NCI-H1417 (cell line): ENCODE measurements at regions not wholly inside any gene's neighbourhood (a gene's known extent, or its start where the extent isn't known, plus 50 kb on each side); places are given as distances from the start of the nearest gene placed in this dataset.

ENCODE experiments used
- DNase-seq, 3 experiments: peaks; one replicate each; lab custom pipeline; 2025; lab: John Stamatoyannopoulos, UW

DNA sequence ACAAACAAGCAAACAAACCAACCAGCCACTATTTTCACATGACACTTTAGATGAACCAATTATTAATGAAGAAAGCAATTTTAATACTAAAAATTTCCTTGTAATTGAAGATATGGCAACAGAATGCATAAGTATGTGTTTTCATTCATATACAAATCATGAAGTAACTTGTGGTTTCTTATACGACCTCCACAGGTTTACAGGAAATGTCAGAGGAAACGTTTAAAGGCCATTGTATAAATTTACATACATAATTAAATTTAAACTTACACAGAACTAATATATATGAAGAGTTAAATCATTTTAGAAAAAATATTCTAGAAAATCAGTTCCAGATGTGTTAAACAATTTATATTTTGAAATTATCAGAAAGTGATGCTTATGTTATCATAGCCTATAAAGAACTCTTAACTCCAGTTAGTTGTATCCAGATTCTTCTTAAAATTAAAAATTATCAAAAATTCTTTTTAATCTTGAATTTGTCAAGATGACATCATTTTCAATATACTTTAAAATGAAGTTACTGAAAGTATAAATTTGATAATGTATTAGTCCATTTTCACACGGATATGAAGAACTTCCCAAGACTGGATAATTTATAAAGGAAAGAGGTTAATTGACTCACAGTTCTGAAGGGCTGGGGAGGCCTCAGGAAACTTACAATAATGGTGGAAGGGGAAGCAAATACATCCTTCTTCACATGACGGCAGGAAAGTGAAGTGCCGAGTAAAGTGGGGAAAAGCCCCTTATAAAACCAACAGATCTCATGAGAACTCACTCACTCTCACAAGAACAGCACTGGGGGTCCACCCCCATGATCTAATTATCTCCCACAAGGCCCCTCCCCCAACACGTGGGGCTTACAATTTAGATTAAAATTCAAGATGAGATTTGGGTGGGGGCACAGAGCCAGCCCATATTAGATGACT lies 192.0 kb downstream of the PIK3R1 start:
- DNase-seq, result no peak

DNA sequence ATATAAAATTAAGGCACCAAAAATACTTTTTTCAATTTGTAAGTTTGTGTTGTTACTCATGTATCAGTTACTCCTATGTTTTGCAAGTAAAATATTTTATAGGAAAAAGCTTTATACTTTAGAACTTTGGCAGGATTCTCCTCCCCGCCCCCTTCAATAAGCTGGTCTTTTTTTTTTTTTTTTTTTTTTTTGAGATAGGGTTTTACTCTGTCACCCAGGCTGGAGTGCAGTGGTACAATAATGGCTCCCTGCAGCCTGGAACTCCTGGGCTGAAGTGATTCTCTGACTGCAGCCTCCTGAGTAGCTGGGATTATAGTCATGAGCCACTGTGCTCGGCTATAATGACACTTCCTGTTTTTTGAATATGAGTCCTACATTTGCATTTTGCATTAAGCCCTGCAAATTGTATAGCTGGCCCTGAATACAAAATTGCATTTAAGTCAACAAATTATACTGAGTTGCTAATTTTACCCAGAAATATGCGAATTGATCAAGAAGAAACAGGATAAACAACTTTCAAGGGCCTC lies 192.9 kb downstream of the PIK3R1 start:
- DNase-seq, result no peak

DNA sequence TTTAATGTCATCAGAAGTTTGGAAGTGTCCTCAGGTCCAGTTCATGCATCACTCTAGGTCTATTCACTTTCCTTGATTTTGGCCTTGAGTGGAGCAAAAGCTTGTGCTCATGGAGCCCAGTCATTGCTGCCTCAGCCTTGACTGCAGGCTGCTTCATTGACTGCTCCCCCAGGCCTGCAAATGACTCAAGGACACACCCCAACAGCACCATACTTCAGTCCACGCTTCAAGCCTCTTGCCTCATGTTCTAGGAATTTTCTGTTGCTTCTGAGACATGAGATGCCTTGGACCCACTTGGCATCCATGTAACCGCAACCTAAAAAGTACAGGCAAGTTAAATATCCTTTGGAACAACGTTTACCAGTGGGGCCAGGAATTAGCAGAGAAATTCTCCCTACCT lies 193.7 kb downstream of the PIK3R1 start:
- DNase-seq, result no peak

DNA sequence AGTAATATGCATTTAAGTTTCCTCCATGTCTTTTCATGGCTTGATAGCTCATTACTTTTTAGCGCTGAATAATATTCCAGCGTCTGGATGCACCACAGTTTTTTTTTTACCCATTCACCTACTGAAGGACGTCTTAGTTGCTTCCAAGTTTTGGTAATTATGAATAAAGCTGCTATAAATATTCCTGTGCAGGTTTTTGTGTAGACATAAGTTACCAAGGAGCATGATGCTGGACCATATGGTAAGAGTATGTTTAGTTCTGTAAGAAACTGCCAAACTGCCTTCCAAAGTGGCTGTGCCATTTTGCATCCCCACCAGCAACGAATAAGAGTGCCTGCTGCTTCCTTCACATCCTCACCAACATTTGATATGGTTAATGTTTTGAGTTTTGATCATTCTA lies 195.6 kb downstream of the PIK3R1 start:
- DNase-seq, result no peak

DNA sequence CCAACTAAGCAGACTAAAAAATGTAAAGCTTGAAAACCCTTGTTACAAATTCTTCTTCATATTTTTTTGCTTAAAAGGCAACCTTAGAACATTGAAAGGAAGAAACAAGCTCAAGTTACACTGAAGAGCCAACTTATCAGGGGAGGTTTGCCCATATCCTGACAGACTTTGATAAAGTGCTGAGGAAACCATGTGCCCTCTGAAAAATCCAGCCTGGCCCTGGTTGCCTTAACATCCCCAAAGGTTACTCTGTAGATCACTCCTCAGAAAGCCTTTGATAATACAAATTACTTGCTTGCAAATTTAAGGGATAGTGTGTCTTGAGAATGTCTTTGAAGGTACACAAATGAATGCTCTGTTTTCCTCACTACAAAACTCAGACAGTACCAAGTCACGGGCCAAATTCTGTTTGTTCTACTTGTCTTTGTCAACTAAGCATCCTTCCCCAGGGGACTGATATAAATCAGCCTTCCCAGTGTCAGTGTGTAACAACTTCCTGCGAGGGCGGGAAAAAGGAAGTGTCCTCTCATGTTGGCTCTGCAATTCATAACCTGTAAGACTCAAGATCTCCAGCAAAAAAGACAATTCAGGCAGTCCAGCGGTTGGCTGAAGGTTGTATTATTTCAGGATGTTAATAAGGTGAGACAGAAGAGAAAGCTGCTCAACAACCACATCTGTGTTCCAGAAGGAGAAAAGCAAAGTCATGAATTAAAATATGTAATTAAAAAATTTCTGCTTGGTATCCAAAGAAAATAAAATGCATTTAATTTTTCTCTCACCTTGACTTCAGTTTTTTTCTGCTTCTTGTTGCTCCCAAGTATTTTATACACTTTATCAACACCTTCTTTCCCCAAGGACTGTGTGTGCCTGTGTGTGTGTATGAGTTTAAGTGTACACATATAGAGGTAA lies 199.9 kb downstream of the PIK3R1 start:
- DNase-seq, result peak in 2 of 3 experiments; percentile 9 to 61

DNA sequence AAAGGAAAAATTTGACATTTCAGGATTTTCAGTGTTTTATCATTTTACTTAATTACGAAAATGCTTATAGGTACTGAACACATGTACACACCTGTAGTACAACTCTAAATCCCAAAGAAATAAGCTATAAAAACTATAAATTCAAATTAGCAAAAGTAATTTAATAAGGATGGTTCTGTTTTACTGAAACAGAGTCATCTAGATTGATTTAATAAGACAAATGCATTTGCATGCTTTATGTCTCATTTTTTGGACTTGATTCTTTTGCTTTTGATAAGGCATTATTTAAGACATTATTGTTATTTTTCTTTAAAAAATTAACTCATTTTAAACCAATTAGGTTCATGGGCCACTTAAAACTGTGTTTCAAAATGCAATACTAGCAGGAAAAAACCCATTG lies 201.2 kb downstream of the PIK3R1 start:
- DNase-seq, result no peak

DNA sequence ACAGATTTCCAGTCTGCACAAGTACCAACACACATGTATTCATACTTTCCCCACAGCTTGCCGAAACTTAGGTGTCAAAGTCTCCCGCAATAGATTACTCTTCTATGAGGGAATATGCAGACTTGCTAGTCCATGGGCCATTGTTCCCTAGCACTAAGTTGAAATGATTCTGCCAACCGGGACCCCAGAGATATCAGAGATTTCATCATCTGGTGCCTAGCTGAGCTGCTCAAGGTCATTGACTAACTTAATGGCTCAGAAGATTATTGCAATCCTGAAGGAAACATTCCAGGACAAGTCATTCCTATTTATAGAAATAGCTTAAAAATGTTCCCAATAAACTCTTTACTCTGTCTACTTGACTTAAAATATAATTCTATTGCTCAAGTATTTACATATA lies 202.6 kb downstream of the PIK3R1 start:
- no peak for DNase-seq

DNA sequence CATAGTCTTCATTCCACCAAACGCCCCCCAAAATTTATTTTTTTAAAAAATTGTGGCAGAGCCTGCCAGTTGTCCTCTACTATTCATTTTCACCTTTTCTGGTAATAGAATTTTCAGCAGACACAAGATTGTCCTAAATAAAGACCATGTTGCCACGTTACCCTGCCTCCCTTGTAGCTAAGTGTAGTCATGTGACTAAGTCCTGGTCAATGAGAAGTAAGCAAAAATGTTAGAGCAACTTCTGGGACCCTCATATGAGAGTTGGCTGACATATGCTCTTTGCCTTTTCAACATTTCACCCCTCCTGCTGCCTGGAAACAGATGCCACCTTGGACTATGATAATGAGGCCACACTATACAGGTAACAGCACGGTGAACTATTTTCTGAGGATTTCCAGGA lies 203.1 kb downstream of the PIK3R1 start:
- no peak for DNase-seq

DNA sequence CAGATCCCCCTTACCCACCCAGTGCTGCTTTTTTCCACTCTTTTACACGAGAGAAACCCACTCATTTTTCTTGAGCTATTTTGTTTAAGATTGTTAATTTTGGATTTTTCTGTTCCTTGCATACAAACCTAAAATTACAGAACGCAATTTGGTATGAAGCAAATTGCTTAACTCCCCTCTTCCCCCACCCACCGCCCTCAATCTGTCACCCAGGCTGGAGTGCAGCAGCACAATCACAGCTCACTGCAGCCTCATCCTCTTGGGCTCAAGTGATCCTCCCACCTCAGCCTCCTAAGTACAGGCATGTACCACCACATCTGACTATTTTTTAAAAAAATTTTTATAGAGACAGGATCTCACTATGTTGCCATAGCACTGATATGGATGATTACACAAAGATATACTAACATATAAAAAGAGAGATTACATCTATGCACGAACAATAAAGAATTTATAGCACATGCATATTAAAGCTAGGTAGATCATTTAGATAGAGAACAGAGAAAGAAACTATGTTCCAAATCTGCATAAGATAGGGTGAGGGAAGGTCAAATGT lies 203.6 kb downstream of the PIK3R1 start:
- DNase-seq, result no peak

DNA sequence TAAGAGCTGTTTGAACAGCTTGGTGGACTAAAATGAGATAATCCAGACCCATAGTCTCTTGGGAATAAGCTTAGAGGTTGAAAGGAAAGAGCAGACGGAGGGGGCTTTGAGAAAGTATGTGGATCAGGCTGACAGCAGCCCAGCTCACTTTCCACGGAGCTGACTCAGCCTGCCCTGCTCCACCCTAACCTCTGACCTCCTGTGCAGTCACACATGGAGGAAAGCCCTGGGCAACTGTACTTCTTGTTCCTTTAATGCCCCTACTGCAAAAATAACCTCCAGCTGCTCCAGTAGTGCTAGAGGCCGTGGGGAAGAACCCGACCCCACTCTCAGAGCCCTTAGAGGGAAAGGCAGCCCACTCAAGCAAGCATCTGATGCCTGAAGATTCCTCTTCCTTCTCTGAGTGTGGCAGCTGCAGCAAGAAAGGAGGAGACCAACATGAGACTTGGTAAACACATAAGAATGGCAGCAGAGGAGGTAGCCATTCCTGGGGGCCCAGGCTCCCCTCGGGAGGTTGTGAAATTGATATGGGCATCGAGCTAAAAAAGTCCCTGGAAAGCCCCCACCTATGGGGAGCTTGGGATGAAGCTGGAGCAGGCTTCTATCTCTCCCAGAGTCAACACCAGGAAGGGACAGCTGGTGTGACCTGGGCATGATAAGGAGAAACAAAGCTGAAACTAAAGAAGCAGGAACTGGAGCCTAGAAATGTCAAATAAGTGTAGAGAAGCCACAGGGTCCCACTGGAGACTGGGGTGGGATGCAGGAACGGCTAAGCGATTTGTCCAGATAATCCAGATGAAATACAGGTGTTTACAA lies 204.3 kb downstream of the PIK3R1 start:
- DNase-seq, result no peak

DNA sequence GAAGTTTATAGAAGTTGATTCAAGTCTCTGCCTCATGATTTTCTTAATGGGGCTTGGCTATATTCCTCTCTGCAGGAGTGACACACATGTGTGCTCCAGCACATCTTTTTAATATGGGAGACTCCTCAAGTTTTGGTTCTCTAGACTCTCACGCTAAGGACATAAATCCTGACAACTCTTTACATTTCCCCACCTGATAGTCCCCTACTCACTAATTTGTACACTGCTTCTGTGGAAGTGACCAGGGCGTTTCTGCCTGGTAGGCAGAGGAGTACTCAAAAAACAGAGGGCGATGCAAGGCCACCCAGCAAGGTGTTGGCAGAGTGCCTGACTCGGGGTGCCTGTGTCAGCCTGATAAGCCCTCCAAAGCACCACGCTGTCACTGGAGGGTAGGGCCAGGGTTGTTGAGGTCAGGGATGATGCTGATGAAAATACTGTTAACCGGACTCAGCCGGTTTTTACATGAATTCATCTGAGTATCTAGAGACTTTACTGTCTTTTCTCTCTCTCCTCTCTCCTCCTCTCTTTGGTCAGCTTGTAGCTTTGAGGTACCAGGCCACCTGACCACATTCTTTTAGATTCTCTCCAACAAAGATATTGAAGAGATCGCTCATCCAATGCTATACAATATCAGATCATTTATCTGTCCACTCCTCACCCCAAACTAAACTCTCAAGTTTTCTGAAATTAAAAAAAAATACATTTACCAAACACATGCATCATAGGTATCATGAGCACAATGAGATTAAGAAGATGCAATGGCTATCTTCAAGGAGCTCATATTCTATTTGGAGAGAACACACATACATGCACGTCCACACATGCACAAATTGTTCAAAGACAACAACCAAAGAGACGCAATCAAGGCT lies 205.2 kb downstream of the PIK3R1 start:
- DNase-seq, result no peak

DNA sequence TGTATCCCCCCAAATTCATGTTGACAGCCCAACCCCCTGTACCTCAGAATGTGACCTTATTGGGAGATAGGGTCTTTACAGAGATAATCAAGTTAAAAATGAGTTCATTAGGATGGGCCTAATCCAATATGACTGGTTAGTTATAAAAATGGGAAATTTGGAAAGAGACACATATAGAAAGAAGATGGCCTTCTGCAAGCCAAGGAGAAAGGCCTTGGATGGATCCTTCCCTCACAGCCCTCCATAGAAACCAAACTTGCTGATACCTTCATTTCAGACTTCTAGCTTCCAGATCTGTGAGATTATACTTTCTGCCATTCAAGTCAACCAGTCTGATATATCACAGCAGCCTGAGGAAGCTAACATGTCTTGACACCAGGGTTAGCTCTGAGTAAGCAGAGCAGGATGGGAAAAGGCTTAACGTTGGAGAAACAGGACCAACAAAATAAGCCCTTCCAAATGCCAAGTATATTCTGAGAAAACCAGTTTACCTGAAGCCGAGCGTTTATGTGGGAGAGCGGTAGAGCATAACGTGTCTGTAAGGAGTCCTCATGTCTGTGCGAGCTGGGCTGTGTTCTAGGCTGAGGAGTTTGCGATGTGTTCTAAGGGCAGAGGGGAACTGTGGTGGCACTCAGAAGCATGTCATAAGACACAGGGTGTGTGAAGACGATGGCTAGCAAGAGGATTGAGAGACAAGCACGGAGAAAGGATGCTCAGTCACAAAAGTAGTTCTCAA lies 206.1 kb downstream of the PIK3R1 start:
- DNase-seq, result no peak

DNA sequence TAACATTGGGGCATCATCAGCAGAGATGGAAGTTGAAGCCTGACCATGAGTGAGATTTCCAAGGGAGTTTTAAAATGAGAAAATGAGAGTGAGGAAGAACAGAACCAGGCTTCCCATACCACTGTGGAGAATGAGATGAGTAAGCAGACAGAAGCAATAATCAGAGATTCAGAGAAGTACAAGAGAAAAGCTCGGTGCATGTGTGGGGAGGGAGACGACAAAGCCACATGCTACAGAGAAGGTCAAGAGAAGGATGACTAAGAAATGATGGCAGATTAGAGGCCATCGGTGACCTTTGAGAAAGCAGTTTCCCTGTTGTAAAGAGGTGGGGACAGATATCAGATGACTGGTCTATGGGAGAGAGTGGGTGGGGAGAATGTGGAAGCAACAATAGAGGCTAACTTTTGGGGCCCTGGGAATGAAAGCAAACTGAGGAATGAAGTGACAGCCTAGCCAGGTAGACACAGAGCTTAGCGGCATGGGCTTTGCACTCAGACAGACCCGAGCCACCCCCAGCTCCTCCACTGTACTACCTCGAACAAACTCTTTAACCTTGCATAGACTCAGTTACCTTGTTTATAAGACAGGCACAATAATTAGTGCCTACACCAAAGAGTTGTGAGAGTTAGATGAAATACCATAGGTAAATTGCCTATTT lies 207.7 kb downstream of the PIK3R1 start:
- no peak for DNase-seq

DNA sequence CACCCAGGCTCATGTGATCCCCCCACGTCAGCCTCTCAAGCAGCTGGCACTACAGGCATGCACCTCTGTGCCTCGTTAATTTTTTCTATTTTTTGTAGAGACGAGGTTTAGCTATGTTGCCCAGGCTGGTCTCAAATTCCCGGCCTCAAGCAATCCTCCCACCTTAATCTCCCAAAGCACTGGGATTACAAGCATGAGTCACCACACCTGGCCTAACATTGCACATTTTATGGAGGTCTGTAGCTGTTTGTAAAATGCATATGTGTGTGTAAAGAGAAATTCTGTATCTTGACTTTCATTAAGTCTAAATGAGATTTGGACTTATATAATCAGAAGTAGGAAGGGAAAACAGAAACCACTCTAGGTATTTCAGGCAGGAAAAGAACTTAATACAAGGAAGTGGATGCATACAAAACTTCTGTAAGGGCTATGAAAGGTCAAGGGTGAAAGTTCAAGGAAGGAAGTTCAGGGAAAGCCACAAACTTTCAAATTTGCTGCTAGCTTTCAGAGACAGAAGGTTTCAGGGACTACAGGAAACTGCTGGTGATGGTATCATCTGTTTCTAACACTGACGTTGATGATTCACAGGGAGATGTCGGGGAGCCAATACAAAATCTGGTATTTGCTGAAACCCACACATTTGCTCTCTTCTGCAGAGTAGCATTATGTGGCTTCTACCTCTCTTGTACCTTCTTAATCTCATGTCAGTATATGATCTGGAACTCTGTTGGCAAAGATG lies 209.4 kb downstream of the PIK3R1 start:
- no peak for DNase-seq

DNA sequence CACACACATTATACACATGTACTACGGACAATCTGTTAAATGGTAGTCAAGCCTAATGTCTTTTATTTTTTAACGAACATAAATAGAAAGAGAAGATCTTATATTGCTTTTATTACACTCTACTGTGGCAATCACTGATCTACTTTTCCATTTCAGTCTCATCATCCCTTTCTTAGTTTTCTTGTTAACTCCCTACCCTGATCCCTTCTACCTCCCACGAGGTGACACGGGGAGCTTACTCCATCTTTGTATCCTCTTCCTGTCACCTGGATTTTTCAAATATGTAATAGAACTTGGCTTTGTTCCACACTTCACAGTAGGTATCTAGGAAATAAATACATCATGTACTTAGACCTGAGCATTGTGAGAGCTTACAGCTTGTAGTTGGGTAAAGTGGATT lies 211.0 kb downstream of the PIK3R1 start:
- DNase-seq, result peak in 1 of 3 experiments; percentile 1

DNA sequence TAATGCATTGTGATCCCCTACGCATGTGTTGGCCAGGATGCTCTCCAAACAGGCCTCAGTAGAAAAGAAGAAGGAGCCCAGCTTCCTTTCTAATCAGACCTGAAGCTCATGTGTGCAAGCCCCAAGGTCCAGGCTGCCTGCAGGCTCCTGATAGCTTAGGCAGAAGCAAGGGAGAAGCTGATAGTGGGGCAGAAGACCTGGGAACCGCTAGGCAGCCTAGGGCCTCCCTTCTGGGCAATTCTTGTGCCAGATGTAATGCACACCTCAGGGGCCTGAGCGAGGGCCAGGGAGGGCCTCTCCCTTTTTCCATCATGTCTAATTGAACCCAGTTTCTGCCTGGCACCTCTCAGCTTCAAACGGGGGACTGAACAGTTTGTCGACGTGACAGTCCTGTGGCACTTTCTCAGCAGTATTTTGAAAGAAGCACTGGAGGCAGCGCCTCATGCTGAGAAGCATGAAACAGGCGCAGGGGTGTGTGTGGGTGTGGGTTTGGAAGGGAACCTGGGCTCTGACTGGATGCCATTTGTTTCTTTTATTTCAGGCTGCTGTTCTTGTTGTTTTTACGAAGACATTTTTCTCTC lies 212.8 kb downstream of the PIK3R1 start:
- no peak for DNase-seq

DNA sequence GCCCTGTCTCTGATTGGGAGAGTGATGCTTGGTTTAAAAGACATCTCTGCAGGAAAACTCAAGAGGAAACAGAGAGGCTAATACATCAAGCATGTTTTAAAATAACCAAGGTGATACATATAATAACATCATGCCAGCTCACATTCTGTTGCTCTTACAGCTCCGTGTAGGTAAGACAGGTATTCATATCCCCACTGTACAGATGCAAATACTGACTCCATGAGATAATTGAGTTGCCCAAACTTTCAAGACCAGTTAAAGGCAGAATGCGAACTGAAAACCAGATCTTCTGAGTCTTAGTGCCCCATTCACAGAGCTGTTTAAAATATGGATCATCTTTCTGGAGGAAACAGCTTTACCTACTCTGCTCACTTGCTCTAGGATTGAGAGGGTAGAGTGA lies 214.0 kb downstream of the PIK3R1 start:
- no peak for DNase-seq

DNA sequence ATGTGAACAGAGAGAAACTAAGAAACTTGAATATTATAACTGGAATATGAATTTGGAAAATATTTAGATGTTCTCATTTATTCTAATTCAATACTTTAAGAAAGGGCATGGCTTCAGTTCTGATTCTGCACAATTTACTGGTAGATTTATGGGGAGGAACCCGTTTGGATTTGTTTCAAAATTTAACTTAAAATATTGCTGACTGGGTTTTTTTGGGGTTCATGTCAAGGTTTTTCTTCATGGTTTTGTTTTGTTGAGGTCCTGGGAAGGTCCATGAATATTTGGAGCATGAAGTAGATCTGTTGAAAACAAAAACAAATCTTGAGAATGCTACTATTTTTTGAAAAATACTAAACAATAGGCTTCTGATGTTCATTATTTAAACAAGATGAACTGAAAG lies 214.7 kb downstream of the PIK3R1 start:
- no peak for DNase-seq
